Adrenal gland (tissue), 5 donors: ENCODE measurements at regions not wholly inside any gene's neighbourhood (a gene's known extent, or its start where the extent isn't known, plus 50 kb on each side); places are given as distances from the start of the nearest gene placed in this dataset.

ENCODE experiments used
- CTCF ChIP-seq, 6 experiments: fragments of 450-650 bp in 4 of 6; fragments of 200-600 bp in 2 of 6; sonication (generic) in 1 of 6; IDR thresholded peaks; 1 replicate in 5 of 6; 2 replicates in 1 of 6; pipeline versions ENCODE4 v1.5.1 to v1.8.0; 2016 to 2021; ENCODE audit warnings: antibody characterized with exemption in 6 of 6, mild to moderate bottlenecking in 2 of 6, moderate library complexity in 1 of 6
- POLR2A ChIP-seq, 2 donors: fragments of 450-650 bp; IDR thresholded peaks; one replicate each; pipeline ENCODE4 v1.6.1; 2017; ENCODE audit warnings: antibody characterized with exemption in 2 of 2, mild to moderate bottlenecking in 2 of 2, moderate library complexity in 1 of 2
- donor health status: DM: no; HTN: no; CAD: no.

- TF ChIP-seq CTCF (IDR thresholded peaks at IDR 0.05) (no peak), POLR2A (IDR thresholded peaks at IDR 0.05) (no peak)
Measured at GRCh38 chr12:129964300-129964699, 60.5 kb upstream of the TMEM132D start.
